Loucy (cell line): ENCODE measurements at regions not wholly inside any gene's neighbourhood (a gene's known extent, or its start where the extent isn't known, plus 50 kb on each side); places are given as distances from the start of the nearest gene placed in this dataset.

ENCODE experiments used
- CTCF ChIP-seq: fragments of 200-600 bp; sonication (generic); conservative IDR thresholded peaks from 2 replicates; pipeline ENCODE4 v1.5.1; 2014; ENCODE audit warnings: mild to moderate bottlenecking, antibody characterized with exemption, low read length
- EZH2phosphoT487 ChIP-seq: fragments of 200-600 bp; IDR thresholded peaks from 2 replicates; pipeline ENCODE4 v1.6.1; 2018; ENCODE audit warnings: antibody characterized with exemption, mild to moderate bottlenecking, moderate library complexity, borderline replicate concordance

GRCh38 chr2:53549497-53549896, 218.1 kb upstream of the CHAC2 start:
- TF ChIP-seq CTCF = no peak
- no peak for TF ChIP-seq EZH2phosphoT487
